ENCODE measurements at regions not wholly inside any gene's neighbourhood (a gene's known extent, or its start where the extent isn't known, plus 50 kb on each side); places are given as distances from the start of the nearest gene placed in this dataset.

DNA sequence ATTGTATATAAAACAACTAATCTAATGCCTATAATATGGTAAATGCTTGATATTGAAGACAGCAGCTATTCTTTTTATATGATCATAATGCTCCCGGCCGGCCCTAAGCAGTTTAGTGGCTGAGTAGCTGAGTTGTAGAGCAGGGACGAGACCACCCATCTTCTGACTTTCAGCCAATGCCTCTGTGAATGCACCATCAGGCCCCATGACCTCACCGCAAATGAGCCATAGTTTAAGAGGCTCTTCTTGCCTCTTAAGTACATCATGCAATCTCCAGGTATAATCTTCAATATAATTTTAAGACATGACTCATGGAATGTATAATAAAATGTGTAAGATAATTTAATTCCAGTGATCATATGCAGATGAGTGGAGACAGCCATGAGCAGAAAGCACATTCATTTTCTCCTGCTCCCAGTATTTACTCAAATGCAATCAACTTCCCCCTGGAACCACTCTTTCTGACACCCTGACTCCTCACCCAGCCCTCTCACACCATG is 78.9 kb upstream of the SNX9 start:
- TF ChIP-seq, protein P1, sequence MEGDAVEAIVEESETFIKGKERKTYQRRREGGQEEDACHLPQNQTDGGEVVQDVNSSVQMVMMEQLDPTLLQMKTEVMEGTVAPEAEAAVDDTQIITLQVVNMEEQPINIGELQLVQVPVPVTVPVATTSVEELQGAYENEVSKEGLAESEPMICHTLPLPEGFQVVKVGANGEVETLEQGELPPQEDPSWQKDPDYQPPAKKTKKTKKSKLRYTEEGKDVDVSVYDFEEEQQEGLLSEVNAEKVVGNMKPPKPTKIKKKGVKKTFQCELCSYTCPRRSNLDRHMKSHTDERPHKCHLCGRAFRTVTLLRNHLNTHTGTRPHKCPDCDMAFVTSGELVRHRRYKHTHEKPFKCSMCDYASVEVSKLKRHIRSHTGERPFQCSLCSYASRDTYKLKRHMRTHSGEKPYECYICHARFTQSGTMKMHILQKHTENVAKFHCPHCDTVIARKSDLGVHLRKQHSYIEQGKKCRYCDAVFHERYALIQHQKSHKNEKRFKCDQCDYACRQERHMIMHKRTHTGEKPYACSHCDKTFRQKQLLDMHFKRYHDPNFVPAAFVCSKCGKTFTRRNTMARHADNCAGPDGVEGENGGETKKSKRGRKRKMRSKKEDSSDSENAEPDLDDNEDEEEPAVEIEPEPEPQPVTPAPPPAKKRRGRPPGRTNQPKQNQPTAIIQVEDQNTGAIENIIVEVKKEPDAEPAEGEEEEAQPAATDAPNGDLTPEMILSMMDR (conservative IDR thresholded peaks at IDR 0.05; ENCODE audit: low read length) = no peak
- TF ChIP-seq EZH2phosphoT487 (IDR thresholded peaks at IDR 0.05; ENCODE audit: borderline replicate concordance) = no peak
